ENCODE measurements at regions not wholly inside any gene's neighbourhood (a gene's known extent, or its start where the extent isn't known, plus 50 kb on each side); places are given as distances from the start of the nearest gene placed in this dataset.

- DNase-seq (ENCODE audit: low read depth): no peak
Measured at GRCh38 chr10:58451193-58451889, 61.3 kb upstream of the BICC1 start.

GRCh38 chr10:58453105-58453504 is 59.6 kb upstream of the BICC1 start:
- DNase-seq (ENCODE audit: low read depth): no peak

- DNase-seq (ENCODE audit: low read depth): no peak
Measured at GRCh38 chr10:58456179-58456578, 56.5 kb upstream of the BICC1 start.

- DNase-seq (ENCODE audit: low read depth): peak; percentile 93
Measured at GRCh38 chr10:58457761-58458616, 54.7 kb upstream of the BICC1 start.

GRCh38 chr10:58459069-58459468 is 53.6 kb upstream of the BICC1 start:
- DNase-seq (ENCODE audit: low read depth): no peak

- no peak for DNase-seq (ENCODE audit: low read depth)
Measured at GRCh38 chr10:58460157-58460556, 52.5 kb upstream of the BICC1 start.

GRCh38 chr10:58462863-58463507 is 49.7 kb upstream of the BICC1 start:
- DNase-seq (ENCODE audit: low read depth): no peak
